Endothelial cell of umbilical vein (primary cell): ENCODE measurements at regions not wholly inside any gene's neighbourhood (a gene's known extent, or its start where the extent isn't known, plus 50 kb on each side); places are given as distances from the start of the nearest gene placed in this dataset.

Experiments used
- EZH2 ChIP-seq: IDR thresholded peaks from 2 replicates; pipeline ENCODE4 v1.6.1; 2012; ENCODE audit warnings: borderline replicate concordance, low read depth, mild to moderate bottlenecking, moderate library complexity, low read length, inconsistent platforms; ENCODE audit not compliant: severe bottlenecking
- FOS ChIP-seq: IDR thresholded peaks from 2 replicates; pipeline ENCODE4 v1.6.1; 2011; ENCODE audit warnings: mild to moderate bottlenecking, low read length, moderate library complexity, borderline replicate concordance; ENCODE audit not compliant: insufficient read depth
- JUN ChIP-seq: IDR thresholded peaks from 2 replicates; pipeline ENCODE4 v1.6.1; 2011; ENCODE audit warnings: borderline replicate concordance, low read depth; ENCODE audit not compliant: insufficient read length, insufficient read depth
- POLR2A ChIP-seq: IDR thresholded peaks from 2 replicates; pipeline ENCODE4 v1.6.1; 2012; ENCODE audit warnings: low read depth, mild to moderate bottlenecking, control low read depth, low read length
- POLR2AphosphoS5 ChIP-seq: IDR thresholded peaks from 2 replicates; pipeline ENCODE4 v1.6.1; 2012; ENCODE audit warnings: low read depth, mild to moderate bottlenecking, control low read depth, low read length, moderate library complexity; ENCODE audit not compliant: insufficient read depth
- TF ChIP-seq, protein P1 (sequence below), 2 donors: IDR thresholded peaks; 1 replicate in 1 of 2; 2 replicates in 1 of 2; pipeline ENCODE4 v1.5.1; 2011; ENCODE audit warnings: low read length in 2 of 2, mild to moderate bottlenecking in 2 of 2, moderate library complexity in 2 of 2, control low read depth in 1 of 2, inconsistent platforms in 1 of 2, low read depth in 1 of 2; ENCODE audit not compliant: insufficient read depth in 1 of 2; ENCODE audit errors: extremely low read depth in 1 of 2
- TF ChIP-seq, protein P2 (sequence below): IDR thresholded peaks from 2 replicates; pipeline ENCODE4 v1.6.1; 2011; ENCODE audit not compliant: insufficient read depth, insufficient read length

DNA sequence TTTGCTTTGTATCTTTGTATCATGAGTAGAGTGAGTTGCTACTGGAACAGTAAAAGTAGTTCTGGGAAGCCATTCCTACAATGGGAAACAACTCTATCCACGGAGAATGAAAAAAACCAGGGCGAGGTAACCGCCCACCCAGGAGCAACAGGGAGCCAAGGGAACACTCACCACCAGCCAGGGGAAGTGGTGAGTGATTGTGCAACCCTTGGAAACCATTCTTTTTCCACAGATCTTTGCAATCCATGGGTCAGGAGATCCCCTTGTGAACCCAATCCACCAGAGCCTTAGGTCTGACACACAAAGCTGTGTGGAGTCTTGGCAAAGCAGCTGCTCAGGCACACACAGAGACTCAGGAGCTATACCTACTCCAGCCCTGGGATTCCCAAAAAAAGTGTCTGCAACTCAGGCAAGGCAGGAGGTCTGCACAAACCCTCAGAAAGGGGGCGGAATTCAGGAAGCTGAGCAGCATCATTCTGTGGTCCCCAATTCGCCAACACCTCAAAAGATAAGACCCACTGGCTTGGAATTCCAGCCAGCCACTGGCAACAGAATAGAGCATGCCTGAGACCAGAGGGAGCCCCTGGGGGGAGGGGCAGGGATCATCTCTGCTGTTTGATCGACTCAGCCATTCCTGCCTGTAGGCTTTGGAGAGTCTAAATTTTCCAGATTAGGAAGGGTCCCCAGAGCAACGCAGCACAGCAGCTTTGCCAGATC lies 52.1 kb upstream of the PPFIA2 start:
- TF ChIP-seq, protein P1, sequence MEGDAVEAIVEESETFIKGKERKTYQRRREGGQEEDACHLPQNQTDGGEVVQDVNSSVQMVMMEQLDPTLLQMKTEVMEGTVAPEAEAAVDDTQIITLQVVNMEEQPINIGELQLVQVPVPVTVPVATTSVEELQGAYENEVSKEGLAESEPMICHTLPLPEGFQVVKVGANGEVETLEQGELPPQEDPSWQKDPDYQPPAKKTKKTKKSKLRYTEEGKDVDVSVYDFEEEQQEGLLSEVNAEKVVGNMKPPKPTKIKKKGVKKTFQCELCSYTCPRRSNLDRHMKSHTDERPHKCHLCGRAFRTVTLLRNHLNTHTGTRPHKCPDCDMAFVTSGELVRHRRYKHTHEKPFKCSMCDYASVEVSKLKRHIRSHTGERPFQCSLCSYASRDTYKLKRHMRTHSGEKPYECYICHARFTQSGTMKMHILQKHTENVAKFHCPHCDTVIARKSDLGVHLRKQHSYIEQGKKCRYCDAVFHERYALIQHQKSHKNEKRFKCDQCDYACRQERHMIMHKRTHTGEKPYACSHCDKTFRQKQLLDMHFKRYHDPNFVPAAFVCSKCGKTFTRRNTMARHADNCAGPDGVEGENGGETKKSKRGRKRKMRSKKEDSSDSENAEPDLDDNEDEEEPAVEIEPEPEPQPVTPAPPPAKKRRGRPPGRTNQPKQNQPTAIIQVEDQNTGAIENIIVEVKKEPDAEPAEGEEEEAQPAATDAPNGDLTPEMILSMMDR (IDR thresholded peaks at IDR 0.05; ENCODE audit: extremely low read depth in 1 of 2, insufficient read depth in 1 of 2, low read depth in 1 of 2, low read length in 2 of 2) = no peak
- TF ChIP-seq, protein P2, sequence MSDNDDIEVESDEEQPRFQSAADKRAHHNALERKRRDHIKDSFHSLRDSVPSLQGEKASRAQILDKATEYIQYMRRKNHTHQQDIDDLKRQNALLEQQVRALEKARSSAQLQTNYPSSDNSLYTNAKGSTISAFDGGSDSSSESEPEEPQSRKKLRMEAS = no peak
- no peak for TF ChIP-seq POLR2A
- no peak for TF ChIP-seq POLR2AphosphoS5
- no peak for TF ChIP-seq FOS
- no peak for TF ChIP-seq EZH2
- TF ChIP-seq JUN = no peak
